ENCODE measurements at regions not wholly inside any gene's neighbourhood (a gene's known extent, or its start where the extent isn't known, plus 50 kb on each side); places are given as distances from the start of the nearest gene placed in this dataset.

DNA sequence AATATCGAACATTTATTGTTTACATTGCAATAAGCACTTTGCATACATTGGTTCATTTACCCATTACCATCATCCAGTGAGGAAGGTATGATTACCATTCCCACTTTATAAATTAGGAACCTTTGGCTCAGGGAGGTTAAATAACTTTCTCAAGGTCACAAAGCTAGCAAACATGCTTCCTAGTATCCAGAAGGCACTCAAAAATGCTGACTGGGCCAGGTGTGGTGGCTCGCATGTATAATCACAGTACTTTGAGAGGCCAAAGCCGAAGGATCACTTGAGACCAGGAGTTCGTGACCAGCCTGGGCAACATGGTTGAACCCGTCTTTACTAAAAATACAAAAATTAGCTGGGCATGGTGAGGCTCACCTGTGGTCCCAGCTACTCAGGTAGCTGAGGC is 259.6 kb downstream of the TMEM114 start:
- DNase-seq, result no peak
- no CpG with 5 or more reads among the region's 5 CpGs for WGBS (ENCODE audit: extremely low coverage, insufficient coverage, insufficient read length)
- Histone ChIP-seq H3K4me3 (ENCODE audit: low read depth, low read length) (no peak overlapping the region), H4K12ac (ENCODE audit: low read depth, low read length) (no peak overlapping the region), H3K36me3 (ENCODE audit: control insufficient read depth in 1 of 2, insufficient read depth in 2 of 2, low read length in 2 of 2) (no peaks in the 10 kb centered on the region), H3K4me2 (ENCODE audit: low read length) (no peak overlapping the region), H2BK120ac (ENCODE audit: insufficient read depth, low read length, poor library complexity) (no peak overlapping the region), H2BK5ac (ENCODE audit: low read depth, low read length, poor library complexity) (no peak overlapping the region), H2BK12ac (ENCODE audit: low read length) (no peak overlapping the region), H3K79me1 (ENCODE audit: low read length) (no peaks in the 10 kb centered on the region), H3K27ac (ENCODE audit: low read depth, low read length) (no peak overlapping the region), H3K4me1 (ENCODE audit: control insufficient read depth in 1 of 2, insufficient read depth in 2 of 2, low read length in 2 of 2) (no peaks in the 10 kb centered on the region), H3K9ac (ENCODE audit: low read length) (no peak overlapping the region), H4K8ac (ENCODE audit: low read depth, low read length) (no peak overlapping the region), H3K9me3 (ENCODE audit: insufficient read depth, low read depth, low read length) (no peaks in the 10 kb centered on the region), H3K14ac (ENCODE audit: low read length) (no peak overlapping the region), H2AFZ (ENCODE audit: insufficient read depth, low read length, poor library complexity) (no peak overlapping the region), H4K91ac (ENCODE audit: low read depth, low read length) (no peak overlapping the region), H2AK5ac (ENCODE audit: low read length) (no peak overlapping the region), H3K27me3 (ENCODE audit: insufficient read depth, low read length) (no peaks in the 10 kb centered on the region), H3K79me2 (ENCODE audit: control insufficient read depth, insufficient read depth, low read length, poor library complexity) (no peaks in the 10 kb centered on the region), H3K18ac (ENCODE audit: low read length) (no peak overlapping the region), H3K23ac (ENCODE audit: low read length) (no peak overlapping the region), H3K4ac (ENCODE audit: low read depth, low read length) (no peak overlapping the region)

DNA sequence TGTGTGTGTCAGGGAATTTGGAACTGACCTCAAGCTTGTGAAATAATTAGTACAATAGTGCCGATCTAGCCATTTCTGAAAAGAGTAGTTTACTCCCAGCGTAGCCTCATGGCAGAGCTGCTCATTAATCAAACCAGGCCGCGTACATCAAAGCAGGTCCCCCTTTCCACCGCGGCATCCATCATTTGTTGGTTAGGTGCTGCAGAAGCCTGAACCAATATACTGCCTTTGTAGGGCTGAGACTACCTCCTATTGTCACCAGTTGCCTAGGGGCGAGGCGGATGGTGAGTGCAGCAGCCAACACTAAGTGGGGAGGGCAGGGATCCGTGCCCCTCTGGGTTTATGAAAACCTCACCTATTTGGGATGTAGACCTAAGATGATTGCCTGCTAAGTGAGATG is 264.1 kb downstream of the TMEM114 start:
- no peaks in the 10 kb centered on the region for H3K4me1 ChIP-seq (ENCODE audit: control insufficient read depth in 1 of 2, insufficient read depth in 2 of 2, low read length in 2 of 2)
- H2BK5ac ChIP-seq (ENCODE audit: low read depth, low read length, poor library complexity), result no peak overlapping the region
- H2AFZ ChIP-seq (ENCODE audit: insufficient read depth, low read length, poor library complexity), result no peak overlapping the region
- no peaks in the 10 kb centered on the region for H3K36me3 ChIP-seq (ENCODE audit: control insufficient read depth in 1 of 2, insufficient read depth in 2 of 2, low read length in 2 of 2)
- H2AK5ac ChIP-seq (ENCODE audit: low read length), result no peak overlapping the region
- no peaks in the 10 kb centered on the region for H3K79me1 ChIP-seq (ENCODE audit: low read length)
- H3K18ac ChIP-seq (ENCODE audit: low read length), result no peak overlapping the region
- no peak overlapping the region for H3K14ac ChIP-seq (ENCODE audit: low read length)
- no peak overlapping the region for H2BK120ac ChIP-seq (ENCODE audit: insufficient read depth, low read length, poor library complexity)
- H3K4me3 ChIP-seq (ENCODE audit: low read depth, low read length), result no peak overlapping the region
- H3K79me2 ChIP-seq (ENCODE audit: control insufficient read depth, insufficient read depth, low read length, poor library complexity), result no peaks in the 10 kb centered on the region
- H4K12ac ChIP-seq (ENCODE audit: low read depth, low read length), result no peak overlapping the region
- no peak overlapping the region for H2BK12ac ChIP-seq (ENCODE audit: low read length)
- no peaks in the 10 kb centered on the region for H3K27me3 ChIP-seq (ENCODE audit: insufficient read depth, low read length)
- no peaks in the 10 kb centered on the region for H3K9me3 ChIP-seq (ENCODE audit: insufficient read depth, low read depth, low read length)
- WGBS (ENCODE audit: extremely low coverage, insufficient coverage, insufficient read length), result no CpG with 5 or more reads among the region's 9 CpGs
- no peak overlapping the region for H3K4me2 ChIP-seq (ENCODE audit: low read length)
- H3K4ac ChIP-seq (ENCODE audit: low read depth, low read length), result no peak overlapping the region
- H3K23ac ChIP-seq (ENCODE audit: low read length), result no peak overlapping the region
- no peak overlapping the region for H4K91ac ChIP-seq (ENCODE audit: low read depth, low read length)
- no peak overlapping the region for H3K27ac ChIP-seq (ENCODE audit: low read depth, low read length)
- no peak for DNase-seq
- H4K8ac ChIP-seq (ENCODE audit: low read depth, low read length), result no peak overlapping the region
- no peak overlapping the region for H3K9ac ChIP-seq (ENCODE audit: low read length)

DNA sequence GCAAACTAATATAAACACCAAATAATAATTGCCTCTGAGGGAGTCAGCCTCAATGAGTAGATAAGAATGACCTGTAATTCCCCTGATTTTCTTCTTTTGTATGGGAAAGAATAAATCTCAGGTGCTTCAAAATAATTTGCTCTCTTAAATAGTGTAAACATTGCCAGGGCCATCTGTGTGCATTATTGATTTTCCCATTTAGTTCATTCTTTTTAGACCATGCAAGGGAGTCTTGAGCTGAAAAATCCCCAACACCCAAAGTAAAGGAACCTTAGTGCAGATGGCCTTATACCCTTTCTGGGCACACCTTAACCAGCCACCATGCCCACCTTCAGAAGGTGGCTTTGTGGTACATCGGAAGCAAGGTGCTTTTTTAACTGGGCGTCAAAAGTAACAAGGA is 267.2 kb downstream of the TMEM114 start:
- no CpG with 5 or more reads among the region's 2 CpGs for WGBS (ENCODE audit: extremely low coverage, insufficient coverage, insufficient read length)

DNA sequence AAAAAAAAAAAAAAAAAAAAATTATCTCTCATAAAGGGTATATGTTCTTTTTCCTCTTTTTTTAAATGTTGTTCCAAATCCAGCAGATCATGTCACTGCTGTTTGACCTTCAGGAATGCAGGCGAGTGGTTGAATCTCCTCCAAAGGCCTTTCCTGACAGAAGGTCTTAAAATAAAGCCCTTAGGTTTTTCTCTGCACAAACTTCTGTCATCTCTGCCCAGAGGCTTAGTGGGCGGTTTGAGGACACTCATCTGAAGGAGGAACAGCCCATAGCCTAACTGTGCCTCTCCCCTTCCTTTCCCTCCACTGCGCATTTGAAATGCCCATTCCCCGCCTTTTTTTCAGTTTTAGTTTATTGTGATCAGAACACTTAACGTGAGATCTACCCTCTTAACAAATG is 270.2 kb downstream of the TMEM114 start:
- WGBS (ENCODE audit: extremely low coverage, insufficient coverage, insufficient read length), result no CpG with 5 or more reads among the region's 5 CpGs
- Histone ChIP-seq H3K4me2 (ENCODE audit: low read length) (no peak overlapping the region), H3K27ac (ENCODE audit: low read depth, low read length) (no peak overlapping the region), H3K9ac (ENCODE audit: low read length) (no peak overlapping the region), H3K27me3 (ENCODE audit: insufficient read depth, low read length) (no peaks in the 10 kb centered on the region), H3K79me2 (ENCODE audit: control insufficient read depth, insufficient read depth, low read length, poor library complexity) (no peaks in the 10 kb centered on the region), H3K36me3 (ENCODE audit: control insufficient read depth in 1 of 2, insufficient read depth in 2 of 2, low read length in 2 of 2) (no peaks in the 10 kb centered on the region), H3K4me3 (ENCODE audit: low read depth, low read length) (no peak overlapping the region), H2BK5ac (ENCODE audit: low read depth, low read length, poor library complexity) (no peak overlapping the region), H3K4ac (ENCODE audit: low read depth, low read length) (no peak overlapping the region), H2AFZ (ENCODE audit: insufficient read depth, low read length, poor library complexity) (no peak overlapping the region), H3K4me1 (ENCODE audit: control insufficient read depth in 1 of 2, insufficient read depth in 2 of 2, low read length in 2 of 2) (no peaks in the 10 kb centered on the region), H2AK5ac (ENCODE audit: low read length) (no peak overlapping the region), H4K91ac (ENCODE audit: low read depth, low read length) (no peak overlapping the region), H3K9me3 (ENCODE audit: insufficient read depth, low read depth, low read length) (no peaks in the 10 kb centered on the region), H4K12ac (ENCODE audit: low read depth, low read length) (no peak overlapping the region), H4K8ac (ENCODE audit: low read depth, low read length) (no peak overlapping the region), H2BK12ac (ENCODE audit: low read length) (no peak overlapping the region), H2BK120ac (ENCODE audit: insufficient read depth, low read length, poor library complexity) (no peak overlapping the region), H3K23ac (ENCODE audit: low read length) (no peak overlapping the region), H3K79me1 (ENCODE audit: low read length) (no peaks in the 10 kb centered on the region), H3K14ac (ENCODE audit: low read length) (no peak overlapping the region), H3K18ac (ENCODE audit: low read length) (no peak overlapping the region)
- DNase-seq, result no peak

More for the DNA sequence above, 267.2 kb downstream of the TMEM114 start:
- Histone ChIP-seq H3K4me1 (ENCODE audit: control insufficient read depth in 1 of 2, insufficient read depth in 2 of 2, low read length in 2 of 2) (no peaks in the 10 kb centered on the region), H3K79me1 (ENCODE audit: low read length) (no peaks in the 10 kb centered on the region), H4K91ac (ENCODE audit: low read depth, low read length) (no peak overlapping the region), H3K18ac (ENCODE audit: low read length) (no peak overlapping the region), H3K36me3 (ENCODE audit: control insufficient read depth in 1 of 2, insufficient read depth in 2 of 2, low read length in 2 of 2) (no peaks in the 10 kb centered on the region), H2AK5ac (ENCODE audit: low read length) (no peak overlapping the region), H2BK12ac (ENCODE audit: low read length) (no peak overlapping the region), H2AFZ (ENCODE audit: insufficient read depth, low read length, poor library complexity) (no peak overlapping the region), H3K4me3 (ENCODE audit: low read depth, low read length) (no peak overlapping the region), H2BK120ac (ENCODE audit: insufficient read depth, low read length, poor library complexity) (no peak overlapping the region), H3K27me3 (ENCODE audit: insufficient read depth, low read length) (no peaks in the 10 kb centered on the region), H3K27ac (ENCODE audit: low read depth, low read length) (no peak overlapping the region), H4K12ac (ENCODE audit: low read depth, low read length) (no peak overlapping the region), H4K8ac (ENCODE audit: low read depth, low read length) (no peak overlapping the region), H3K14ac (ENCODE audit: low read length) (no peak overlapping the region), H3K4me2 (ENCODE audit: low read length) (no peak overlapping the region), H3K4ac (ENCODE audit: low read depth, low read length) (no peak overlapping the region), H3K23ac (ENCODE audit: low read length) (no peak overlapping the region), H3K9me3 (ENCODE audit: insufficient read depth, low read depth, low read length) (no peaks in the 10 kb centered on the region), H2BK5ac (ENCODE audit: low read depth, low read length, poor library complexity) (no peak overlapping the region), H3K79me2 (ENCODE audit: control insufficient read depth, insufficient read depth, low read length, poor library complexity) (no peaks in the 10 kb centered on the region), H3K9ac (ENCODE audit: low read length) (no peak overlapping the region)
- no peak for DNase-seq

Data from trophoblast cell (in vitro differentiated cells and primary cell).